SHP77 treated with DMSO at 0.1 percent for 48 hours (cell line): ENCODE measurements at regions not wholly inside any gene's neighbourhood (a gene's known extent, or its start where the extent isn't known, plus 50 kb on each side); places are given as distances from the start of the nearest gene placed in this dataset.

Experiments used
- DNase-seq: peaks from one replicate; lab custom pipeline; 2025; lab: John Stamatoyannopoulos, UW

GRCh38 chr4:74615411-74615810 lies 170.5 kb downstream of the AREG start:
- no peak for DNase-seq

GRCh38 chr4:74618166-74618565 lies 173.2 kb downstream of the AREG start:
- no peak for DNase-seq

DNA sequence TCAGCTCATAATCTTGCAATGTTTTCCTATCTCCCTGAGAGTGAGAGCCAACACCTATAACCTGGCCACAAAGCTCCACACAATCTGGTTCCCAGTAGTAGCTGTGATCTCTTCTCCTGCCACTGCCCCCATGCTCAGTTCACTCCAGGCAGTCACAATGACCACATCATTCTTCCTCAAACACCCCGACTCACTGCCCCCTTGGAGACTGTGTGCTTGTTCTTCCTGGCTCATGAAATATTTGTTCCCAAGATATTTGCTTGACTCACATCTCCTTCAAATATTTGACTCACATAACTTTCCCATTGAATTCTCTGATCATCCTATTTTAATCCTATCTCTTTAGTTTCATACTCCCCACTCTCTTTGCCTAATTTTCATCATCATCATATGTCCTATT lies 173.7 kb downstream of the AREG start:
- no peak for DNase-seq

GRCh38 chr4:74619931-74620702 lies 174.2 kb downstream of the BTC start:
- DNase-seq: no peak

- DNase-seq: no peak
Measured at GRCh38 chr4:74621616-74622015, 172.7 kb downstream of the BTC start.

GRCh38 chr4:74623041-74623440 lies 171.3 kb downstream of the BTC start:
- no peak for DNase-seq

GRCh38 chr4:74624351-74625151 lies 169.8 kb downstream of the BTC start:
- no peak for DNase-seq

GRCh38 chr4:74625981-74626380 lies 168.3 kb downstream of the BTC start:
- DNase-seq: no peak

DNA sequence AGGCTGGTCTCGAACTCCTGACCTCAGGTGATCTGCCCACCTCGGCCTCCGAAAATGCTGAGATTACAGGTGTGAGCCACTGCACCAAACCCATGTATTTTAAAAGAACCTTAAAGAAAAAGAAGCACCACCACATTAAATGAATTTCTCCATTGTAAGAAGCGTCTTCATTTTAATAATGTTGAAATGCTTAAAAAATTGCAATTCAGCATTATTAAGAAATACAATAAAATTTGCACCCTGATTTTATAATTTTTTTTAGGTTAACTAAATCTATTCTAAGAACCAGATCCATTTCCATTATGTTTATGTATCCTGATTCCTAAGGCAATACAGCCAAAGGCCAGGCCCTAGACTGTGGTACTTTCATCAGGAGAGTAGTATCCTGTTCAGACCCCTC lies 167.2 kb downstream of the BTC start:
- no peak for DNase-seq

GRCh38 chr4:74627504-74627903 lies 166.8 kb downstream of the BTC start:
- no peak for DNase-seq

- DNase-seq: no peak
Measured at GRCh38 chr4:74628852-74629620, 165.3 kb downstream of the BTC start.

DNA sequence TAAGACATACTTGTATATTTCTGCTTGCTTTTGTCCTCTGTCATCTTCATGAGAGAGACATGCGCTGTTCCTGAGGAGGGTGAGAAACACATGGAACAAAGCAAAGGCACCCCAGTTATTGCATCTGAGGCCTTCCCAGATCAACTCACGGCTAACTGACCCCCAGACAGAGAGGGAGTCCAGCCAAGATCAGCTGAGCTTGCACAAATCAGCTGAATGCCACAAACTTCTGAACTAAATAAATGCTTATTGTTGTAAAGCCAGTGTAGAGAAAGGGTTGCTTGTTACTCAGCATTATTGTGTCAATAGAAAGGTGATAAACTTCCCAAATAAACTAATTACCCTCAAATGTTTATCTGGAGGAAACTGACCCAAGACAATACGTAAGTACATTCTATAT lies 163.8 kb downstream of the BTC start:
- no peak for DNase-seq

- DNase-seq: no peak
Measured at GRCh38 chr4:74631338-74631737, 163.0 kb downstream of the BTC start.

GRCh38 chr4:74631988-74632387 lies 162.3 kb downstream of the BTC start:
- no peak for DNase-seq

DNA sequence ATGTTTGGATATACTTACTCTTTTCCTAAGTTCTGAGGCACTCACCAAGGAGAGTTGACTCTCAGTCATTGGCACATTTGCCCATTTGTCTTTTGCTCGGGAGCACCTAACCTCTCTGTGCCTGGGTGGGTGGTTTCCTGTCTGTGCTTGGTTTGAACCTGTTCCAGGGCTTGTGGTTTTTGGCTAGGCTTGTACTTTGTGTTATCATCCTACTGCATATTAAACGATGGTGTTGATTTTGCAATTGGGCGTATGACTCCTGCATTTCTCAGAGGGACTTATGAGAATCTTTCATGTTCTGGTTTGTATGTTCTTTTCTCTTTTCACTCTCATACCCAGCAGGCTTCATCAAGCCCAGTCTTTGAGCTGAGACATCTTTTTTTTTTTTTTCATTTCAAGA lies 161.7 kb downstream of the BTC start:
- no peak for DNase-seq

DNA sequence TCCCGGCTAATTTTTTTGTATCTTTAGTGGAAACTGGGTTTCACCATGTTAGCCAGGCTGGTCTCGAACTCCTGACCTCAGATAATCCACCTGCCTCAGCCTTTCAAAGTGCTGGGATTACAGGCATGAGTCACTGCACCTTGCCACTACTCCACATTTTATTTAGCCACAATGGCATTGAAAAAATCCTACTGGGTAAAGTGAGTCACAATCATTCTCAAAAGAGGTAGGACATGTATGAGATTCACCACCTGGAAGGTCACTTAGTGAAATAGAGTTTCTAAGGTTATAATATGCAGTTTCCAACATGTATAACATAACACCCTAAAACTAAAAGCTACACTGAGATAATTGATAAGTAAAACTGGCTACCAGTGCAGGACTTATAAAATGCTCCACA lies 159.2 kb downstream of the BTC start:
- DNase-seq: no peak

GRCh38 chr4:74635490-74636123 lies 158.7 kb downstream of the BTC start:
- no peak for DNase-seq

GRCh38 chr4:74638001-74638400 lies 156.3 kb downstream of the BTC start:
- no peak for DNase-seq

- no peak for DNase-seq
Measured at GRCh38 chr4:74638689-74639088, 155.6 kb downstream of the BTC start.

DNA sequence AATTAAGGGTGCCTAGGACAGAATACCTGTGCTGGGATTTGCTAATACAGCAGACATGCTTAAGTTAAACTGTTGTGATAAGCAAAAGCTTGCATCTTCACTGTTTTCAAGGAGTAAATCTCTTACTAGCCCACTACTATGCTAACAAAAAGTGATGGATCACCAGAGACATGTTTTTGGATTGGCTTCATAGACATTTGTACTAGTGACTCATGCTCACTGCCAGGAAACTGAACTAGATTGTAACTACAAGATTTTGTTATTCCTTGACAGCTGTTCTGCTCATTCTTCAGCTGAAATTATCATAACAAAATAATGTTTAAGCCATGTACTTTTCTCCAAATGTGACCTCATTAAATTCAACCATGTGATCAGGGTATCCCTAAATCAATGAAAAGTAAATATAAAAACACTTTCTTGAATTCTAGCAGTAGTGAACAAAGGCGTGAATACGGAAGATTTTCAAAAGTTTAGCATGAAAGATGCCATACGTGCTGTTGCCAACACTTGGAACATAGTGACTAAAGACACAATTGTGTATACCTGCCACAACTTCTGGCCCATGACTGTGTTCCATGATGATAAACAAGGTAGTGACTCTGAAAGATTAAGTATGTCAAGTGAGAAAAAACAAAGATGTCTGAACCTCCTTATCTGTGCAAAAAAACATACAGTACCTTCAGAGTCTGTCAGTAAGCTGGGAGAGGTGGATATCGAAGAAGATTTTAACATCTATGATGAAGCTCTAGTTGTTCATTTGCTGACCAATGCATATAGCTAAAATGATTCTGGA lies 154.0 kb downstream of the BTC start:
- DNase-seq: no peak

- DNase-seq: no peak
Measured at GRCh38 chr4:74642006-74642405, 152.3 kb downstream of the BTC start.
